ENCODE measurements at regions not wholly inside any gene's neighbourhood (a gene's known extent, or its start where the extent isn't known, plus 50 kb on each side); places are given as distances from the start of the nearest gene placed in this dataset.

DNA sequence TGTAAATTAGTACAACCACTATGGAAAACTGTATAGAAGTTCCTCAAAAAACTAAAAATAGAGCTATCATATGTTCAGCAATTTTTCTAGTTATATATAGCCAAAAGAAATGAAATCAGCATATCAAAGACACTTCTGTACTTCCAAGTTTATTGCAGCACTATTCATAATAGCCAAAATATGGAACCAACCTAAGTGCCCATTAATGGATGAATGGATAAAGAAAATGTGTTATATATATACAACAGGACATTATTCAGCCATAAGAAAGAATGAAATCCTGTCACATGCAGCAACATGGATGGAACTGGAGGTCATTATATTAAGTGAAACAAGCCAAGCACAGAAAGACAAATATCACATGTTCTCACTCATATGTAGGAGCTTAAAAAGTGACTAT is 112.6 kb downstream of the MDH1 start:
- no peak for TF ChIP-seq ELF4 (IDR thresholded peaks at IDR 0.05)
- TF ChIP-seq SP1 (IDR thresholded peaks at IDR 0.05): no peak
- TF ChIP-seq SUZ12 (IDR thresholded peaks at IDR 0.05): no peak
- TF ChIP-seq, protein P1, sequence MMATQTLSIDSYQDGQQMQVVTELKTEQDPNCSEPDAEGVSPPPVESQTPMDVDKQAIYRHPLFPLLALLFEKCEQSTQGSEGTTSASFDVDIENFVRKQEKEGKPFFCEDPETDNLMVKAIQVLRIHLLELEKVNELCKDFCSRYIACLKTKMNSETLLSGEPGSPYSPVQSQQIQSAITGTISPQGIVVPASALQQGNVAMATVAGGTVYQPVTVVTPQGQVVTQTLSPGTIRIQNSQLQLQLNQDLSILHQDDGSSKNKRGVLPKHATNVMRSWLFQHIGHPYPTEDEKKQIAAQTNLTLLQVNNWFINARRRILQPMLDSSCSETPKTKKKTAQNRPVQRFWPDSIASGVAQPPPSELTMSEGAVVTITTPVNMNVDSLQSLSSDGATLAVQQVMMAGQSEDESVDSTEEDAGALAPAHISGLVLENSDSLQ (IDR thresholded peaks at IDR 0.05): no peak
- no peak for TF ChIP-seq FOXM1 (IDR thresholded peaks at IDR 0.05; ENCODE audit: borderline replicate concordance)
- TF ChIP-seq FOXK2 (IDR thresholded peaks at IDR 0.05): no peak
- TF ChIP-seq ZNF384 (IDR thresholded peaks at IDR 0.05): no peak
- TF ChIP-seq TARDBP (IDR thresholded peaks at IDR 0.05): no peak
